Activated naive CD4-positive, alpha-beta T cell (primary cell): ENCODE measurements at regions not wholly inside any gene's neighbourhood (a gene's known extent, or its start where the extent isn't known, plus 50 kb on each side); places are given as distances from the start of the nearest gene placed in this dataset.
"Not testable (repeated sequence)": the region's sequence is repeated elsewhere in the genome, so short reads cannot be mapped to it uniquely, and the experiment has no call there.

Experiments used
- DNase-seq, 4 experiments: peaks; one replicate each; lab custom pipeline; 2025; lab: John Stamatoyannopoulos, UW

DNA sequence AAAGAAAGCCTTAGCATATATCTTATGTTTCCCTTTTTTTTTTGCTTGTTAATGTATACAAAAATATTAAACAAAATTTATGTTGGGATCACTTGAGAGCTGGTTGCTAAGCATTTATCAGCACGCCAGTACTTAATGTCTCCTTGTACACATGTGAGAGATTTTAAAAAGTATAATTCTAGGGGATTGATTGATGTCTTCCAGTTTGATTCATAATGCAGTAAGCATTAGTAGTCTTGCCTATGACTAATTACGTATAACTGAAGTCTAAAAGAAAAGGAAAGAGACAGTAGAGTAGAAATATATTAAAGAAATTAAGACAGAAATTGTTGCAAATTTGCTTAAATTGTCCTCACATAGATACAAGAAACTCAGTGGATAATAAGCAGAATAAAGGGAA lies 1630.4 kb upstream of the B3GALT2 start:
- DNase-seq = no peak

GRCh38 chr1:194813096-194813495 lies 1626.7 kb upstream of the B3GALT2 start:
- no peak for DNase-seq

- DNase-seq = no peak
These were observed 1623.3 kb upstream of the B3GALT2 start for GRCh38 chr1:194809665-194810064.

DNA sequence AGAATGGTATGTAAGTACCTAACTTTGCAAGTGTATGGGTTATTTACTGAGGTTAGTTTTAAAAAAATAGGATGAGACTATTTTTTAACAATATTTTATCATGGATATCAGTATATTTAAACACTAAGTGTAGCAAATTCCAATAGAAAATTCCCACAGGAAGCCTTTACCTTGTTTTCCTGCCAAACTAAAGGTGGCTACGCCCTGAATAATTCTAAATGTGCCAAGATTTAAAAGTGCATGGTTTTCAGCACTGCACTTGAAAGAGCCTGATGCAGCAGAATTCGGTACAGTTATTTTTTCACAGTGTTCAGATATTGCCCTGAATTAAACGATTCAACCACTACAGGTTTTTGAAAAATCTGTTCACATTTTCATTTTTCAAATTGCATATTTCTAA lies 1622.8 kb upstream of the B3GALT2 start:
- no peak for DNase-seq

DNA sequence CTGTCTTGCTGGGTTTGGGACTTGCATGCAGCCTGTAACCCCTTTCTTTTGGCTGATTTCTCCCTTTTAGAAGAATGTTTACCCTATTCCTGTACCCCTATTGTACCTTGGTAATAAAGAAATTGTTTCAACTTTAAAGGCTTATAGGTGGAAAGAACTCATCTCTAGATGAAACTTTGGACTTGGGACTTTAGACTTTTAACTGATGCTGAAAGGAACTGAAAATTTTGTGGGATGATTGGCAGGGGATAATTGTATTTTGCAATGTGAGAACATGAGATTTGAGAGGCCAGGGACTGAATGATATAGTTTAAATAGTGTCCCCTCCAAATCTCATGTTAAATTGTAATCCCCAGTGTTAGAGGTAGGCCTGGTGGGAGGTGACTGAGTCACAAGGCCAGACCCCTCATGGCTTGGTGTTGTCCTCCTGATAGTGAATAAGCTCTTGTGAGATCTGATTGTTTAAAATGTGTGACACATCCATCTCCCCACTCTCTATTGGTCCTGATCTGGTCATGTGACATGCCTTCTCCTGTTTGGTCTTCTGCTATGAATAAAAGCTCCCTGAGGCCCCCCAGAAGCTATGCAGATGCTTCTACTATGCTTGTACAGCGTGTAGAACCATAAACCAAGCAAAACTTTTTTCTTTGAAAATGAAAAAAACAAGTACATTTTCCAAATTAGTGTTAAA lies 1621.3 kb upstream of the B3GALT2 start:
- no peak for DNase-seq

- DNase-seq = no peak
These were observed 1616.2 kb upstream of the B3GALT2 start for GRCh38 chr1:194802572-194802971.

DNA sequence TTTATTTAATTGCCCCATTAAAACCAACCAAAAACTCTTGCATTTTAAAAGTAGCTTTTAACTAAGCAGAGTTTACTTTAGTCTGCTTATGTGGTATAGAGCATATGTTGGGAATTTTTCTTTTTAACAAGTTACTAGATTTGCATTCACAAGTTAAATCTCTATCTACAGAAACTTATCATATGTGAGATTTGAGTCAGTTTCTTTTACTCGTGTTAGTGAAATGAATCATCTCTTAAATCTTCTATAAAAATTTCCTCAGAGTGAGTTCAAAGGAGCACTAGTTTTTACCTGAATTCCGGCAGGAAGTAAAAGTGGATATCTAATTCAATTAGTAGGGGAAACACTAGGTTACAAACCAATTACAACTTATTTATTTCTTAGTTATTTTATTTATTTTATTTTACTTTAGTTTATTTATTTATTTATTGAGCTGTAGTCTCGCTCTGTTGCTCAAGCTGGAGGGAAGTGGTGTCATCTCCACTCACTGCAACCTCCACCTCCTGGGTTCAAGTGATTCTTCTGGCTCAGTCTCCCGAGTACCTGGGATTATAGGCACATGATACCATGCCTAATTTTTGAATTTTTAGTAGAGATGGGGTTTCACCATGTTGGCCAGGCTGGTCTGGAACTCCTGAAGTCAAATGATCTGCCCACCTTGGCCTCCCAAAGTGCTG lies 1609.6 kb upstream of the B3GALT2 start:
- DNase-seq = no peak

DNA sequence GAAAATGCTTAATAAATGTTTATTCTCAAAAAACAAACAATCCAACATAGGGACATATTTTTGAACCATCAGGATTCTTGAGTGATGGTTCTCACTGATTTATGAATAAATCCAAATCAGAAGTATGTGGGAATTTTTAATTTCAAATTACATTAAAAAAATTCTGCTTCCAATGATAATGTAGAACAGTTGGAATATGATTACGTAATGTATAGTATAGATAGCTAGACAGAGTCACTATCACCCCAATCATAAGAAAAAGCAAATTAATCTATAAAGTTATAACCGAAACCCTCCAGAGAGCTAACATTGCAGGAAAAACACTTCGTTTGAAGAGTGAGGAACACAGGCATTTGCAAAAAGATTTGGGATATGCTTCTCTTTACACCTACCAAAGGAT lies 1600.6 kb upstream of the B3GALT2 start:
- DNase-seq = no peak

DNA sequence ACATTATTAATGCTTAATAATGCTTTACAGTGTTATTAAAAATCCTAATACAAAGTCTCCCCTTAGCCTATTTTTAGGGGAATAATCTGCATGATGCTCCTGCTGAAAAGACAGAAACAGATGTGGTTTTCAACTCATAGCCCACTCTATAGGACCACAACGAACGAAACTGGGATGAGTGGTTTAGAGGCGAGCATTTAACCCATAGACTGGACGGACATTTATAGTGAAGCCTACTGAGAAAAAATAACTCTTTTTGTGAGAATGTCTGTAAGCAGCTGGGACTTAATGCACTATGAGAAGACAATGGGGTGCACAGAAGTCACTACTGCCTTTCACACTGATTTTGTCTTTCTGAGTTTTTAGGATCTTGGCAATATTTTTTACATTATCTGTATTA lies 1599.6 kb upstream of the B3GALT2 start:
- DNase-seq = no peak

- no peak for DNase-seq
These were observed 1590.2 kb upstream of the B3GALT2 start for GRCh38 chr1:194776657-194777056.

GRCh38 chr1:194774535-194774934 lies 1588.1 kb upstream of the B3GALT2 start:
- no peak for DNase-seq

DNA sequence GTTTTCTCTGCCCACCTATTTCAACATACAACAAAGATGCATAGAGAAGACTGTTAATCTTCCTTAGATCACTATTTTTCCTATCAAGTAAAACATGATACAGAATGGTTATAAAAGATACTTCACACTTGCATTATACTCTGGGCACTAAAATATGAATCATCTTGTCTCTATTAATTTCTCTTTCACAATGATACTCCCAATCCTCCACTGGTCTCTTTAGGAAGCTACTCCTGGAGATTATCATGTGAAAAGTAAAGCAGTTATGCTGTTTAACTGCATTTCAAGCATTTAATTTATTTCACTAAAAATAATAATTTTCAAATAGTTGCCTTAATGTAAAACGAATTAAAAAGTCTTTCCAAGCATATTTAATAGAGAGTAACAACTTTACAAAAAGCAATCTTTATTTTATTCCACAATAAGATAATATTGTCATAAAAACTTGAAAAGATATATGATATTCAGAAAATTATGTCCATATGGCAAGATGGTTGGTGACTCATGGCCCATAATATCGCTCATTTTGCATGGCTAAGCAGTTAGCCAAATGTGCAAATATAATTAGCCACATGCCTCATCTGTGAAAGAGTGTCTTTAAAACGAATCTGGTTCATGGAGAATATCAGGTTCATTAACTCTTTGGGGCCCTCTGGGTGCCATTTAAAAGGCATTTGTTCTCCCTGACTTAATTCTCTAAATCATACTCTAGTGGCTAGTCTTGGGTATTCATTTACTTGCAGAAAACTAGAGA lies 1569.0 kb upstream of the B3GALT2 start:
- DNase-seq = no peak

- not testable (repeated sequence) for DNase-seq
These were observed 1552.4 kb upstream of the B3GALT2 start for GRCh38 chr1:194738843-194739242.

GRCh38 chr1:194734970-194735369 lies 1548.6 kb upstream of the B3GALT2 start:
- no peak for DNase-seq

GRCh38 chr1:194731025-194731424 lies 1544.6 kb upstream of the B3GALT2 start:
- no peak for DNase-seq

DNA sequence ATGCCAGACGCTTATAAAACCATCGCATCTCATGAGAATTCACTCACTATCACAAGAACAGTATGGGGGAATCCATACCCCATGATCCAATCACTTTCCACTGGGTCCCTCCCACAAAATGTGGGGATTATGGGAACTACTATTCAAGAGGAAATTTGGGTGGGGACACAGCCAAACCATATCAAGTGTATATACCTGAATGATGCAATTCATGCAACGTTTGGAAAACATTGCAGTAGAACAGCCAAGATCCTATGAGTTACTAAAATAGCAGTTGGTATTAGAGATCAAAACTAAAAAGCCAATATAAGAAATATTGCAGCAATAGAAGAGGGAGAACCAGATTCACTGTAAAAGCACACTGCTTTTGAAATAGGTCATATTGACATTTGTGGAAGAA lies 1543.9 kb upstream of the B3GALT2 start:
- no peak for DNase-seq

- no peak for DNase-seq
These were observed 1536.7 kb upstream of the B3GALT2 start for GRCh38 chr1:194723067-194723466.

GRCh38 chr1:194717941-194718340 lies 1531.5 kb upstream of the B3GALT2 start:
- DNase-seq = no peak

DNA sequence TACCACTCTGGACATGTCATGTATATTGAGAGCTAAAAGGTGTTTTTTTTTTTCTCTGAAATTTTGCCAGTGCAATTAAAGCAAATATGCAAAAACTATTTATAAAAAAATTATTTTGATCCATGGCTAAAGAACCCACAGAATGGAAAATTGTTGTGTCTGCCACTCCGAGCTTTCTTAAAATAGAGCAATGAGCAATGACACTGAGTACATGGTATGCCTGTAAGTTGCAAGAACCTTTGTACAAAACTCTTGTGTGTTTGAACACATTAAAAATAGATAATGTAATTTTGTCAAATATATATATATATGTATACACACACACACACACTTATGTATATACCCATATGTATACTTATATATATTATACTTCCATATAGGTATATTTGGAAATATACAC lies 1530.9 kb upstream of the B3GALT2 start:
- no peak for DNase-seq

- no peak for DNase-seq
These were observed 1524.3 kb upstream of the B3GALT2 start for GRCh38 chr1:194710671-194711070.

DNA sequence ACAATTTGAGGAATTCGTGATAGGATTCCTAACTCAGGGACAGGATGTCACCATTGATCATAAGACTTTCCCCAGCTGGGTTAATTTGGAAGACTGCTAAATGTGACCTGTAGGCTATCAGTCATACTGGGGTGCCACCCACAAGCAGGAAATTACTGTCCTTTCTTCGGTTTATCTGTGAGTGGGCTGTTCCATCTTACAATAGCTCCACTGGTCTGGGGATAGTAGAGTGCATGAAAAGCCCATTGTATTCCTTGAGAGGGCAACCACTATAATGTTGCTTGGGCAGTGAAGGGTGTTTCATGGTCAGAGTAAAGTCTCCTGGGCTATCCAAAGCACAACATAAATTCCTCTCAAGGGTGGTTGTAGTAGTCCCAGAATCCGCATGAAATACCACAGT lies 1523.0 kb upstream of the B3GALT2 start:
- no peak for DNase-seq

DNA sequence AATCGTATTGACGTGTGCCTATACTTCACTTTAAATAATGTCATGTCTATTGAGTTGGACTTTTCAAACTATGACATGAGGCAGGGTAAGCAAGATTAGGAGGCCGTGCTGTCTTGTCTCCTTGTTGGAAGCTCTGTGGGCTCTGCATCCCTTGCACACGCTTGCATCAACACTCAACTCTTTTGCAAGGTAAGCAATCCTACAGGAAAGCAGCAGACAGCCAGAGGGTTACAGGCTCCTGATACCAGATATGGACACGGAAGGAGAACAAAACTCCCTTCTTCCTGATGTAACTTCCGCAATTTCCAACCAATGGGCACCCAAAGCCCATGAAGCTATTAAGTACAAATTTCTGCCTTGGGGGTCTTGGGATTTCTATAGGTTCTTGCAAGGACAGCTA lies 1520.7 kb upstream of the B3GALT2 start:
- DNase-seq = no peak
